ENCODE measurements at regions not wholly inside any gene's neighbourhood (a gene's known extent, or its start where the extent isn't known, plus 50 kb on each side); places are given as distances from the start of the nearest gene placed in this dataset.

- no peaks in the 10 kb centered on the region for H3K79me2 ChIP-seq (ENCODE audit: control insufficient read depth, insufficient read depth, low read length)
- in situ Hi-C loops (cut with MboI) (no loop called here), intact Hi-C loops (cut with micrococcal nuclease; ENCODE audit: unreplicated experiment) (loop anchor here (1.0 to 2.0 kb wide), 3 partner anchors 95 to 623 kb away; no protein-coding TSS in a partner anchor)
- no TSS peak for BruUV-seq (replicated peaks)
- no peak overlapping the region for H3K4me2 ChIP-seq (ENCODE audit: control insufficient read depth, insufficient read depth)
- no peak overlapping the region for H3K9ac ChIP-seq (ENCODE audit: control insufficient read depth, insufficient read depth, low read length)
- no peak overlapping the region for H3K27ac ChIP-seq (ENCODE audit: control insufficient read depth, insufficient read depth)
- ChIA-PET CTCF (interaction anchor here (0.7 to 4.7 kb wide), 39 partner anchors 12 to 628 kb away, joined by 3 to 99 read pairs (median 5); partner anchors contain the start of gene CCDC175), SMC1A (ENCODE audit: uncharacterized antibody, unreplicated experiment) (interaction anchor here (0.6 to 7.5 kb wide), 42 partner anchors 10 to 1060 kb away, joined by 3 to 104 read pairs (median 4); partner anchors contain the start of gene DAAM1), RAD21 (ENCODE audit: unreplicated experiment) (interaction anchor here (0.9 to 4.5 kb wide), 11 partner anchors 10 to 623 kb away, joined by 4 to 45 read pairs (median 10); no protein-coding TSS in a partner anchor), POLR2A (interaction anchor here (1.1 to 1.6 kb wide), 2 partner anchors 65 to 320 kb away, joined by 3 to 4 read pairs; partner anchors contain the start of gene DAAM1)
- TF ChIP-seq RAD21 (IDR thresholded peaks at IDR 0.05; ENCODE audit: insufficient read depth, low read depth, low read length) (peak; percentile 58), ZZZ3 (IDR thresholded peaks at IDR 0.05; ENCODE audit: control insufficient read depth, insufficient read length, low read depth) (no peak), PRDM15 (CRISPR knock-in tag; IDR thresholded peaks at IDR 0.05) (no peak), CTCF (IDR thresholded peaks at IDR 0.05 in 2 of 3, conservative IDR thresholded peaks at IDR 0.05 in 1 of 3; ENCODE audit: control insufficient read depth in 2 of 3, extremely low read depth in 1 of 3, insufficient read depth in 1 of 3, low read depth in 3 of 3, low read length in 3 of 3) (peak; percentile 4 to 57 (median 12); a peak in 2 of 6 replicates), SMC3 (IDR thresholded peaks at IDR 0.05; ENCODE audit: borderline replicate concordance, low read length) (peak; percentile 63; the same call in 1 of the 2 replicates)
- H3K4me1 ChIP-seq (ENCODE audit: control insufficient read depth, insufficient read depth, low read length), result no peaks in the 10 kb centered on the region
- ATAC-seq (peak; percentile 54), FAIRE-seq (no peak), DNase-seq (ENCODE audit: low read depth, low spot score) (no peak)
- H3K36me3 ChIP-seq (ENCODE audit: control insufficient read depth in 2 of 2, insufficient read depth in 2 of 2, low read length in 1 of 2), result no peaks in the 10 kb centered on the region
- WGBS (ENCODE audit: insufficient coverage, insufficient replicate concordance, low lambda C conversion rate, missing lambda C conversion rate), result 24% methylated on average over 4 of the region's 4 CpGs
- no peak overlapping the region for H2AFZ ChIP-seq (ENCODE audit: control insufficient read depth, low read depth, low read length)
- H4K20me1 ChIP-seq (ENCODE audit: control insufficient read depth, insufficient read depth), result no peaks in the 10 kb centered on the region; the same call in 1 of the 2 replicates
- no peaks in the 10 kb centered on the region for H3K27me3 ChIP-seq (replicated peaks in 1 of 2; ENCODE audit: control insufficient read depth in 2 of 2, insufficient read depth in 2 of 2, low read length in 1 of 2)
- no peak overlapping the region for H3K4me3 ChIP-seq
- no peaks in the 10 kb centered on the region for H3K9me3 ChIP-seq (replicated peaks; ENCODE audit: control insufficient read depth, insufficient read depth, low read length)
These were observed 64.5 kb upstream of the DAAM1 start for GRCh38 chr14:59123975-59124374.

Measured in GM12878 (cell line).